DMS 273 treated with DMSO at 0.1 percent for 48 hours (cell line): ENCODE measurements at regions not wholly inside any gene's neighbourhood (a gene's known extent, or its start where the extent isn't known, plus 50 kb on each side); places are given as distances from the start of the nearest gene placed in this dataset.
A peak's percentile ranks its signal among the peaks of the same experiment; 100 is the strongest.
"Not testable (repeated sequence)": the region's sequence is repeated elsewhere in the genome, so short reads cannot be mapped to it uniquely, and the experiment has no call there.

ENCODE experiments used
- DNase-seq: peaks from one replicate; lab custom pipeline; 2025; lab: John Stamatoyannopoulos, UW

- DNase-seq: no peak
Measured at GRCh38 chr16:11416228-11417001, 71.2 kb downstream of the RMI2 start.

GRCh38 chr16:11417487-11417886 lies 72.2 kb downstream of the RMI2 start:
- no peak for DNase-seq

GRCh38 chr16:11418506-11418905 lies 73.2 kb downstream of the RMI2 start:
- no peak for DNase-seq

GRCh38 chr16:11420067-11420466 lies 74.8 kb downstream of the RMI2 start:
- DNase-seq: not testable (repeated sequence)

- no peak for DNase-seq
Measured at GRCh38 chr16:11420895-11421294, 75.6 kb downstream of the RMI2 start.

- no peak for DNase-seq
Measured at GRCh38 chr16:11422381-11423314, 77.4 kb downstream of the RMI2 start.

GRCh38 chr16:11423315-11424117 lies 78.3 kb downstream of the RMI2 start:
- no peak for DNase-seq

- no peak for DNase-seq
Measured at GRCh38 chr16:11424118-11424460, 78.8 kb downstream of the RMI2 start.

- no peak for DNase-seq
Measured at GRCh38 chr16:11425140-11425539, 79.9 kb downstream of the RMI2 start.

- no peak for DNase-seq
Measured at GRCh38 chr16:11428623-11428953, 83.3 kb downstream of the RMI2 start.

GRCh38 chr16:11429123-11429522 lies 83.9 kb downstream of the RMI2 start:
- no peak for DNase-seq

GRCh38 chr16:11429823-11430222 lies 84.6 kb downstream of the RMI2 start:
- DNase-seq: no peak

- no peak for DNase-seq
Measured at GRCh38 chr16:11430601-11431317, 85.5 kb downstream of the RMI2 start.

- DNase-seq: no peak
Measured at GRCh38 chr16:11431915-11432465, 86.7 kb downstream of the RMI2 start.

- peak; percentile 68 for DNase-seq
Measured at GRCh38 chr16:11432856-11433395, 87.7 kb downstream of the RMI2 start.

GRCh38 chr16:11435576-11435975 lies 90.3 kb downstream of the RMI2 start:
- no peak for DNase-seq

GRCh38 chr16:11437069-11437468 lies 91.8 kb downstream of the RMI2 start:
- no peak for DNase-seq

GRCh38 chr16:11439790-11440656 lies 94.8 kb downstream of the RMI2 start:
- no peak for DNase-seq

- DNase-seq: no peak
Measured at GRCh38 chr16:11440657-11441012, 95.4 kb downstream of the RMI2 start.

- DNase-seq: no peak
Measured at GRCh38 chr16:11445486-11445885, 100.2 kb downstream of the RMI2 start.
